Keratinocyte (primary cell): ENCODE measurements at regions not wholly inside any gene's neighbourhood (a gene's known extent, or its start where the extent isn't known, plus 50 kb on each side); places are given as distances from the start of the nearest gene placed in this dataset.

Experiments
- DNase-seq: peaks from one replicate; pipeline ENCODE4 v3.0.0-alpha.2; 2011; ENCODE audit warnings: low read depth, missing footprints, low spot score
- FAIRE-seq: peaks from 2 replicates; lab custom pipeline; 2011; peaks lifted over from hg19 to GRCh38; lab: Jason Lieb, UNC
- H2AFZ ChIP-seq: 2 replicates; pipeline ENCODE4 v1.6.0; 2012; ENCODE audit warnings: low read length, control low read depth, inconsistent platforms; ENCODE audit not compliant: control insufficient read depth
- H3K27ac ChIP-seq: 2 replicates; pipeline ENCODE4 v1.5.1; 2011; ENCODE audit warnings: low read length; ENCODE audit not compliant: control insufficient read depth, insufficient read depth
- H3K27me3 ChIP-seq: 3 replicates; pipeline ENCODE4 v1.6.0; 2011; ENCODE audit warnings: low read length; ENCODE audit not compliant: control insufficient read depth, insufficient read depth; ENCODE audit errors: extremely low read depth
- H3K36me3 ChIP-seq, 2 experiments: 2 replicates in 1 of 2; 3 replicates in 1 of 2; pipeline ENCODE4 v1.5.1; 2011; ENCODE audit warnings: low read length in 2 of 2, mild to moderate bottlenecking in 1 of 2; ENCODE audit not compliant: control insufficient read depth in 2 of 2, insufficient read depth in 2 of 2; ENCODE audit errors: extremely low read depth in 1 of 2
- H3K4me1 ChIP-seq: 3 replicates; pipeline ENCODE4 v1.5.1; 2011; ENCODE audit warnings: low read length; ENCODE audit not compliant: control insufficient read depth, insufficient read depth; ENCODE audit errors: extremely low read depth
- H3K4me2 ChIP-seq: 3 replicates; pipeline ENCODE4 v1.6.0; 2011; ENCODE audit warnings: low read depth, low read length; ENCODE audit not compliant: control insufficient read depth, insufficient read depth; ENCODE audit errors: extremely low read depth
- H3K4me3 ChIP-seq, 3 experiments: fragments of 200-600 bp in 1 of 3; sonication (generic) in 1 of 3; 2 replicates in 2 of 3; 3 replicates in 1 of 3; pipeline ENCODE4 v1.5.1; 2011 to 2016; ENCODE audit warnings: low read length in 3 of 3, mild to moderate bottlenecking in 3 of 3, control low read depth in 2 of 3, inconsistent platforms in 1 of 3, low read depth in 1 of 3, mixed read lengths in 1 of 3, mixed run types in 1 of 3, moderate library complexity in 1 of 3; ENCODE audit not compliant: control insufficient read depth in 2 of 3, insufficient read depth in 2 of 3; ENCODE audit errors: extremely low read depth in 1 of 3
- H3K79me2 ChIP-seq: 2 replicates; pipeline ENCODE4 v1.6.0; 2012; ENCODE audit warnings: low read length; ENCODE audit not compliant: control insufficient read depth, insufficient read depth
- H3K9ac ChIP-seq: 3 replicates; pipeline ENCODE4 v1.6.0; 2011; ENCODE audit warnings: low read length; ENCODE audit not compliant: control insufficient read depth, insufficient read depth; ENCODE audit errors: extremely low read depth
- H3K9me1 ChIP-seq: 3 replicates; pipeline ENCODE4 v1.6.0; 2011; ENCODE audit warnings: low read length; ENCODE audit not compliant: control insufficient read depth, insufficient read depth; ENCODE audit errors: extremely low read depth
- H3K9me3 ChIP-seq: 2 replicates; pipeline ENCODE4 v1.5.1; 2012; ENCODE audit warnings: low read depth, low read length; ENCODE audit not compliant: control insufficient read depth
- H4K20me1 ChIP-seq: 3 replicates; pipeline ENCODE4 v1.6.0; 2011; ENCODE audit warnings: low read length; ENCODE audit not compliant: control insufficient read depth, insufficient read depth; ENCODE audit errors: extremely low read depth
- CTCF ChIP-seq, 3 experiments: IDR thresholded peaks in 1 of 3; conservative IDR thresholded peaks in 1 of 3; optimal IDR thresholded peaks in 1 of 3; 2 replicates in 2 of 3; 3 replicates in 1 of 3; pipeline versions ENCODE3 to v1.5.1; 2011; ENCODE audit warnings: low read length in 3 of 3, mild to moderate bottlenecking in 3 of 3, moderate library complexity in 2 of 3, control low read depth in 1 of 3, inconsistent platforms in 1 of 3; ENCODE audit not compliant: insufficient read depth in 2 of 3; ENCODE audit errors: extremely low read depth in 1 of 3
- EZH2 ChIP-seq: IDR thresholded peaks from one replicate; pipeline ENCODE4 v1.6.1; 2012; ENCODE audit warnings: inconsistent platforms, mild to moderate bottlenecking, low read length, moderate library complexity
- dilution Hi-C: fragments of 300-500 bp; cut with MboI; formaldehyde crosslinking; loops from one replicate; pipeline ENCODE4 v1.7.0; 2020; ENCODE audit warnings: low sequenced_read_pairs; ENCODE audit not compliant: extremely low pct_ligation_motif_present

- Histone ChIP-seq H3K27ac (no peak overlapping the region), H3K4me3 (no peak overlapping the region), H3K27me3 (no peaks in the 10 kb centered on the region), H3K9me1 (no peaks in the 10 kb centered on the region), H3K9me3 (no peaks in the 10 kb centered on the region), H3K4me1 (no peaks in the 10 kb centered on the region), H3K4me2 (no peak overlapping the region), H3K36me3 (no peaks in the 10 kb centered on the region), H3K79me2 (no peaks in the 10 kb centered on the region), H3K9ac (no peak overlapping the region), H2AFZ (no peak overlapping the region), H4K20me1 (no peaks in the 10 kb centered on the region)
- dilution Hi-C loops: no loop called here
- DNase-seq (no peak), FAIRE-seq (no peak)
- TF ChIP-seq EZH2 (no peak), CTCF (optimal IDR thresholded peaks at IDR 0.05 in 1 of 3, IDR thresholded peaks at IDR 0.05 in 1 of 3, conservative IDR thresholded peaks at IDR 0.05 in 1 of 3; ENCODE audit: extremely low read depth in 1 of 3, insufficient read depth in 2 of 3, low read length in 3 of 3) (no peak)
Measured at GRCh38 chr11:15672825-15673224, 558.1 kb downstream of the INSC start.

- Histone ChIP-seq H3K4me3 (no peak overlapping the region), H3K79me2 (no peaks in the 10 kb centered on the region), H3K9me3 (no peaks in the 10 kb centered on the region), H3K4me2 (no peak overlapping the region), H3K4me1 (no peaks in the 10 kb centered on the region), H3K9me1 (no peaks in the 10 kb centered on the region), H3K36me3 (no peaks in the 10 kb centered on the region), H4K20me1 (no peaks in the 10 kb centered on the region), H2AFZ (no peak overlapping the region), H3K27ac (no peak overlapping the region), H3K27me3 (no peaks in the 10 kb centered on the region), H3K9ac (no peak overlapping the region)
- DNase-seq (no peak), FAIRE-seq (no peak)
- TF ChIP-seq EZH2 (no peak), CTCF (optimal IDR thresholded peaks at IDR 0.05 in 1 of 3, IDR thresholded peaks at IDR 0.05 in 1 of 3, conservative IDR thresholded peaks at IDR 0.05 in 1 of 3; ENCODE audit: extremely low read depth in 1 of 3, insufficient read depth in 2 of 3, low read length in 3 of 3) (no peak)
- dilution Hi-C loops: no loop called here
Measured at GRCh38 chr11:15673408-15673831, 558.7 kb downstream of the INSC start.
